ENCODE measurements at regions not wholly inside any gene's neighbourhood (a gene's known extent, or its start where the extent isn't known, plus 50 kb on each side); places are given as distances from the start of the nearest gene placed in this dataset.
"Not testable (repeated sequence)": the region's sequence is repeated elsewhere in the genome, so short reads cannot be mapped to it uniquely, and the experiment has no call there.

- DNase-seq (ENCODE audit: low read depth) = no peak
Observed at GRCh38 chr20:29427201-29428060, 1830.0 kb upstream of the DEFB115 start.

- DNase-seq (ENCODE audit: low read depth) = no peak
Observed at GRCh38 chr20:29430531-29430930, 1826.9 kb upstream of the DEFB115 start.

- not testable (repeated sequence) for DNase-seq (ENCODE audit: low read depth)
Observed at GRCh38 chr20:29440721-29441120, 1816.7 kb upstream of the DEFB115 start.

GRCh38 chr20:29443206-29443781 lies 1814.2 kb upstream of the DEFB115 start:
- DNase-seq (ENCODE audit: low read depth) = peak; percentile 37

- DNase-seq (ENCODE audit: low read depth) = no peak
Observed at GRCh38 chr20:29443819-29444218, 1813.6 kb upstream of the DEFB115 start.

DNA sequence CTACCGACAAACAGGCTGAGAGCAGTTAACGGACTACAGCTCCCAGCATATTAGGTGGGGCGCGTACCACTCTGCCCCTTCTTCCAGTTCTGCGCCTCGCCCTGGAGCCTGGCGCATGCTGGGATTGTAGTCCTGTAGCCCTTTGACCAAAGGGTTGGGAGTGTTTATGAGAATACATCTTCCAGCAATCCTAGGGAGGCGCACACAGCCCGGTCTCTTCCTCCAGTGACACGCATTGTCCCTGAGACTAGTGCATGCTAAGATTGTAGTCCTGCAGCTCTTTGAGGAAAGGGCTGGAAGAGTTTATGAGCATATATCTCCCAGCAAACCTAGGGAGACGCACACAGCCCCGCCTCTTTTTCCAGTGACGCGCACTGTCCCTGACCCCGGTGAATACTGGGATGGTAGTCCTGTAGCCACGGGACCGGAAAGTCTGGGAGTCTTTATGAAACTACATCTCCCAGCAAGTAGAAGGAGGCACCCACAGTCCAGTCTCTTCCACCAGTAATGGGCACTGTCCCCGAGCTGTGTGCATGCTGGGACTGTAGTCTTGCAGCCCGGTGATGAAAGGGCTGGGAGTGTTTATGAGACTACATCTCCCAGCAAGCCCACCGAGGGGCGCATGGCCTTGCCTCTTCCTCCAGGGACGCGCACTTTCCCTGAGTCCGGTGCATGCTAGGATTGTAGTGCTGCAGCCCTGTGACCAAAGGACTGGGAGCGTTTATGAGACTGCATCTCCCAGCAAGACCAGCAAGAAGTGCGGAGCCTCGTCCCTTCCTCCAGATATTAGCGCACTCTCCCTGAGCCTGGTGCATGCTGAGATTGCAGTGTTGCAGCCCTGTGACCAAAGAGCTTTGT lies 1812.2 kb upstream of the DEFB115 start:
- DNase-seq (ENCODE audit: low read depth) = peak; percentile 64

DNA sequence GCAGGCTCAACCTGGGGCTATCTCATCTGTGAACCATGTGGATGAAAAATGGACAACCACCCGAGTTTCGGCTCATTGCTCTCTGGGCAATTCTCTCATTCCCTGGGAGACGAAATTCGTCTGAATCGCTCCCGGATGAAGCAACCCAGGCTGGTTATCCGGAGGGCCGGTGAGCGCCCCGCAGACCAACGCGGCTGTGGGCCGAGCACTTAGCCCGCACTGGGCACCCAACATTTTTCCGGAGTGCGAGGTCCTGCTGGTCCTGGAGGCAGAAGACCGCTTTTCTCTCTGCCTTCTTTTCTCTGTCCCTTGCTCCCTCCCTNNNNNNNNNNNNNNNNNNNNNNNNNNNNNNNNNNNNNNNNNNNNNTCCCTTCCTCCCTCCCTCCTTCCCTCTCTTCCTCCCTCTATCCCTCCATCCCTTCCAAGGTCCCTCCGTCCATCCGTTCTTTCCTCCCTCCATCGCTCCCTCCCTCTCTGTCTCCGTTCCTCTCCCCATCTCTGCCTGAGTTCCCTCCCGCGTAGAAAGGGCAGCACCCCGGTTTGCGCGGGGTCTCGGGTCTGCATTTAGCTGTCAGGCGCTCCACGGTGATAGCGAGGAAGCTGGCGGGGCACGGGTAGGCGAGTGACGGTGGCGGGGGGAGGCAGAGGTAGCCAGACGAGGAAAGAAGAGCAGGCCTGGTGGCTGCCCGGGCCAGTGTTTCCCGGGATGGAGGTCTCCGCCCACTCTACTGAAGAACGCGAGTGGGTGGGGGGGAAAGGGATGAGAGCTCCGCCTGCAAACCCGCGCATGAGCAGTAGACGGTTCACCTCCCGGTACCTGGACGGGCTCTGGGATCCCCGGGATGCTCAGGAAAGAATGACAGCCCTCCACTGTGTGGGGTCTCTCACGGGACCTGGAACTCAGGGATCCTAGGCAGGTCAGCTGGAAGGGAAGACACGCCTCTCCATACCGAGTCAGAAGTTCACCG lies 1809.7 kb upstream of the DEFB115 start:
- DNase-seq (ENCODE audit: low read depth) = not testable (repeated sequence)

GRCh38 chr20:29448806-29449470 lies 1808.5 kb upstream of the DEFB115 start:
- no peak for DNase-seq (ENCODE audit: low read depth)

- no peak for DNase-seq (ENCODE audit: low read depth)
Observed at GRCh38 chr20:29452186-29452585, 1805.3 kb upstream of the DEFB115 start.

DNA sequence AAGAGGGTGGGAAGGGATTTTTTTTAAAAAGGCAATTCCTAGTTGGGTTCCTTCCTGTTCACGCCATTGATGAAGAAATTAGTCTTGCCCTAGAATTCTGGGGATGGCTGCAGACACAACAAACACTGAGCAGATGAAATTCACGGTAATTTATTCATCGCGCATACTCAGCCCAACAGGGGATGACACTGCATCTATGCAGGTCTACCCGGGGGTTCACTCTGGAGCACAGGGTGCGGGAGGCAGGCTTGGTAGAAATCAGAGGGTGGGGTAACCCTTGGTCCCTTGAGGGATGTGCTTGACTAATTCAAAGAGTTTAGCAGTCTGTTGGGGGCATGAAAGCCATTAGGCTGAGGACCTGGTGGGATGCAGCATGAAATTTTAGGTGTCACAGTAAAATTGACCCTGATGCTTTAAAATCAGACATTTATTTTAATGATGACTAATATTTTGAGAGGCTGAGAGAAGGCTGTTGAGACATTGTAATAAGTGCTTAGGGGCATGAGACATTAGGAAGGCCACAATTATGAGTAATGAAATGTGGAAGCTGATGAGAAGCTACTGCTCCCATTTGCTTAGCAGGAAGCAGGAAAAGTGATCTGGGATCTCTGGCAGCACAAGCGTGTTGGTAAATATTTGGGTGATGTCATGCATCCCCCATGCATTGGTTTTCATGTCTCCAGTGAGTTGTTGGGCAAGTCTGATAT lies 1800.3 kb upstream of the DEFB115 start:
- DNase-seq (ENCODE audit: low read depth) = not testable (repeated sequence)

DNA sequence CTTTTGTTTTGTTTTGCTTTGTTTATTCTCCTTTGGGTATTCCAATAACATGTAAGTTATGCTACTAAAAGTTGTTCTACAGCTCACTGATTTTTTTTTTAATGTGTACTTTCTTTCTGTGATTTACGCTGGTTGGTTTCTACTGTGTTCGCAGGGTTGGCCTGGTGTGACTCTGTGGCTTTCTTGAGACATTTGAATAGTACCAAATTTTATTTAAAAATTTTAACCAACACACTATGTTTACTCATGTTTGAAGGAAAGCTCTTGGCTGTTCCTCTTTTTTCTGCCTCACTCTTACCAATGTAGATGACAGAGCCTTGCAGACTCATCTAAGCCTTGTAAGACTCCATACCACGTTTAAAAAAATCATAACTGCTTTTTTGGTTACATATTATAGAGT lies 1784.9 kb upstream of the DEFB115 start:
- no peak for DNase-seq (ENCODE audit: low read depth)

- not testable (repeated sequence) for DNase-seq (ENCODE audit: low read depth)
Observed at GRCh38 chr20:29492840-29493239, 1764.6 kb upstream of the DEFB115 start.

GRCh38 chr20:29496767-29497166 lies 1760.7 kb upstream of the DEFB115 start:
- DNase-seq (ENCODE audit: low read depth) = not testable (repeated sequence)

DNA sequence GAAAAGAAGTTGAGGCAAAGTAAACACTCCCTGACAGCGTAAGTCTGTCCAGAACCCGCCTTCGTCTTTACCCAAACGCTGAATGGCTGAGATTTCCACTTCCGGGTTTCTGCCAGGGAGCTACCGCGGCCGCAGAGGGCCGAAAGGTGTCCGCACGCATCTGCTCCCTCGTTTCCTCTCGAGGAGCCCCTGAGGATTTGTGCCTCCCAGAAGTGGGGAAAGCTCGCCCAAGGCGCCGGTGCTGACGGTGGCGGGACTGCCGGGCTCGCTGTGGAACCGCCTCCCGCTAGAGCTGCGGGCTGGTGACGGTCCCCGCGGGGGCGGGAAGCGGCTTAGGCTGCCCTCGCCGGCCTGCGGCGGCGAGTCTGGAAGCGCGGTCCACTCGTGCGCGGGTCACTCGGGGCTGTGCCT lies 1760.2 kb upstream of the DEFB115 start:
- no peak for DNase-seq (ENCODE audit: low read depth)

- not testable (repeated sequence) for DNase-seq (ENCODE audit: low read depth)
Observed at GRCh38 chr20:29497684-29498083, 1759.8 kb upstream of the DEFB115 start.

DNA sequence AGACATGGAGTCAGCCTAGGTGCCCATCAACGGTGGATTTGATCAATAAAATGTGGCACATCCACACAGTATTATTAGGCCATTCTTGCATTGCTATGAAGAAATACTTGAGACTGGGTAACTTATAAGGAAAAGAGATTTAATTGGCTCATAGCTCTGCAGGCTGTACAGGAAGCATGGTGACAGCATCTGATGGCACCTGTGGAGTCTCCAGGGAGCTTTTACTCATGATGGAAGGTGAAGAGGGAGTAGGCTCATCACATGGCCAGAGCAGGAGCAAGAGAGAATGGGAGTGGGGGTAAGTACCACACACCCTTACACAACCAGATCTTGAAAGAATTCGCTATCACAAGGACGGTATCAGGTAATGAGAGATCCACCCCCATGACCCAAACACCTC lies 1756.7 kb upstream of the DEFB115 start:
- not testable (repeated sequence) for DNase-seq (ENCODE audit: low read depth)

GRCh38 chr20:29514634-29515033 lies 1742.8 kb upstream of the DEFB115 start:
- not testable (repeated sequence) for DNase-seq (ENCODE audit: low read depth)

DNA sequence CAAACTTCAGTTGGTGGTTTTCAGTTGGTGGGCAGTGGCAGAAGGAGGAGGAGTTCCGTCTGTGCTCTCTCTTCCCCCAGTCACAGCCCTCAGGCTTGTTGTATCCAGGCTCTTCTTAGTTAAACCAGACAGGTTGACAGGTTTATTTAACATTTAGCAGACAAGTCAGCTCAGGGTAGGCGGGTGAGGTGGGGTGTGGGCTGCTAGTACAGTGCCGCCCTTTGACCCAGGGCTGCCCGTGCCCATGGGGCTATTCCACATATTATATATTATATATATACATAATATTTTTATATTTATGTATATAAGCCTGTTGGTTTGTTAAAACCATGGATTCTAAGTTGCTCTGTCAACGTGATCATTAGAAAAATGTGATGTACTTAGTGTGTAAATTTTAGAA lies 1740.6 kb upstream of the DEFB115 start:
- not testable (repeated sequence) for DNase-seq (ENCODE audit: low read depth)

GRCh38 chr20:29519610-29520241 lies 1737.7 kb upstream of the DEFB115 start:
- not testable (repeated sequence) for DNase-seq (ENCODE audit: low read depth)
